ENCODE measurements at regions not wholly inside any gene's neighbourhood (a gene's known extent, or its start where the extent isn't known, plus 50 kb on each side); places are given as distances from the start of the nearest gene placed in this dataset.

- no peak for TF ChIP-seq CTCF (IDR thresholded peaks at IDR 0.05)
- TF ChIP-seq EZH2phosphoT487 (IDR thresholded peaks at IDR 0.05), result no peak
Observed at GRCh38 chr13:77981281-77981881, 62.8 kb upstream of the EDNRB start.

All from neural progenitor cell (in vitro differentiated cells).